GM12878 (cell line): ENCODE measurements at regions not wholly inside any gene's neighbourhood (a gene's known extent, or its start where the extent isn't known, plus 50 kb on each side); places are given as distances from the start of the nearest gene placed in this dataset.

ENCODE experiments used
- ATAC-seq: fragments of 200-7000 bp; cut with Tn5 transposase; 3 replicates; pipeline ENCODE4 v1.9.1; 2020; ENCODE audit warnings: mild to moderate bottlenecking, moderate library complexity
- BruUV-seq: library from RNA; stranded (reverse); fragments of 400-500 nt; replicated peaks from 2 replicates; lab custom pipeline; 2021; lab: Mats Ljungman, UMichigan
- CTCF ChIA-PET: fragments of 300-600 bp; sonication (Branson Sonifier 250); formaldehyde crosslinking; extraction: SDS; loops from one replicate; lab custom pipeline; 2021; ENCODE audit warnings: inconsistent platforms; lab: Yijun Ruan, JAX
- POLR2A ChIA-PET: fragments of 350-600 bp; formaldehyde crosslinking; extraction: SDS; loops from one replicate; lab custom pipeline; 2021; ENCODE audit warnings: inconsistent platforms; lab: Charles Lee
- RAD21 ChIA-PET: fragments of 300-600 bp; sonication (Branson Sonifier 250); formaldehyde crosslinking; loops from one replicate; lab custom pipeline; 2023; ENCODE audit warnings: antibody characterized with exemption; ENCODE audit not compliant: unreplicated experiment; lab: Charles Lee
- SMC1A ChIA-PET: fragments of 300-600 bp; sonication (Branson Sonifier 250); formaldehyde crosslinking; loops from one replicate; lab custom pipeline; 2023; ENCODE audit not compliant: unreplicated experiment, uncharacterized antibody; lab: Charles Lee
- DNase-seq: peaks from one replicate; pipeline ENCODE4 v3.0.0-alpha.2; 2011; ENCODE audit warnings: low read depth, low spot score
- FAIRE-seq: peaks from 3 replicates; lab custom pipeline; 2011; peaks lifted over from hg19 to GRCh38; lab: Jason Lieb, UNC
- H2AFZ ChIP-seq: 2 replicates; pipeline ENCODE4 v1.6.0; 2011; ENCODE audit warnings: low read depth, low read length, control low read depth; ENCODE audit not compliant: control insufficient read depth
- H3K27ac ChIP-seq: 2 replicates; pipeline ENCODE4 v1.5.1; 2011; ENCODE audit warnings: control low read depth; ENCODE audit not compliant: control insufficient read depth, insufficient read depth
- H3K27me3 ChIP-seq, 2 experiments: replicated peaks in 1 of 2; 2 replicates each; pipeline versions ENCODE4 v1.6.0 to v1.6.1; 2011; ENCODE audit warnings: low read length in 1 of 2; ENCODE audit not compliant: control insufficient read depth in 2 of 2, insufficient read depth in 2 of 2
- H3K36me3 ChIP-seq, 2 experiments: 2 replicates each; pipeline ENCODE4 v1.5.1; 2011; ENCODE audit warnings: low read length in 1 of 2; ENCODE audit not compliant: control insufficient read depth in 2 of 2, insufficient read depth in 2 of 2
- H3K4me1 ChIP-seq: 2 replicates; pipeline ENCODE4 v1.6.1; 2011; ENCODE audit warnings: mild to moderate bottlenecking, low read length, moderate library complexity, mixed read lengths; ENCODE audit not compliant: control insufficient read depth, insufficient read depth
- H3K4me2 ChIP-seq: 2 replicates; pipeline ENCODE4 v1.6.0; 2011; ENCODE audit warnings: control low read depth; ENCODE audit not compliant: control insufficient read depth, insufficient read depth
- H3K4me3 ChIP-seq: fragments of 200-600 bp; sonication (generic); 2 replicates; pipeline ENCODE4 v1.5.1; 2016
- H3K79me2 ChIP-seq: 2 replicates; pipeline ENCODE4 v1.6.0; 2011; ENCODE audit warnings: low read length; ENCODE audit not compliant: control insufficient read depth, insufficient read depth
- H3K9ac ChIP-seq: 2 replicates; pipeline ENCODE4 v1.8.0; 2011; ENCODE audit warnings: low read length, control low read depth, mixed read lengths; ENCODE audit not compliant: control insufficient read depth, insufficient read depth
- H3K9me3 ChIP-seq: replicated peaks from 3 replicates; pipeline ENCODE4 v1.5.1; 2011; ENCODE audit warnings: mild to moderate bottlenecking, low read length; ENCODE audit not compliant: control insufficient read depth, insufficient read depth
- H4K20me1 ChIP-seq: 2 replicates; pipeline ENCODE4 v1.6.0; 2011; ENCODE audit not compliant: control insufficient read depth, insufficient read depth
- BCLAF1 ChIP-seq: fragments of 450-650 bp; IDR thresholded peaks from 2 replicates; pipeline ENCODE4 v1.6.1; 2017; ENCODE audit warnings: antibody characterized with exemption, mild to moderate bottlenecking, moderate library complexity
- BHLHE40 ChIP-seq, 2 experiments: fragments of 450-650 bp in 1 of 2; IDR thresholded peaks; 2 replicates each; pipeline ENCODE4 v1.6.1; 2011 to 2017; ENCODE audit warnings: low read depth in 2 of 2, borderline replicate concordance in 1 of 2, improper control_type of control experiment in 1 of 2, low read length in 1 of 2, mild to moderate bottlenecking in 1 of 2
- E2F8 ChIP-seq: fragments of 450-650 bp; IDR thresholded peaks from 2 replicates; pipeline ENCODE4 v1.6.1; 2018; ENCODE audit warnings: mild to moderate bottlenecking, low read depth, moderate library complexity; ENCODE audit not compliant: partially characterized antibody
- EED ChIP-seq: sonication (generic); IDR thresholded peaks from 2 replicates; pipeline ENCODE4 v1.6.1; 2016; ENCODE audit warnings: antibody characterized with exemption, low read depth
- EGR1 ChIP-seq, 2 experiments: IDR thresholded peaks; 1 replicate in 1 of 2; 2 replicates in 1 of 2; pipeline ENCODE4 v1.6.1; 2011 to 2012; ENCODE audit warnings: low read depth in 2 of 2, low read length in 2 of 2, borderline replicate concordance in 1 of 2, mild to moderate bottlenecking in 1 of 2, moderate library complexity in 1 of 2
- IKZF1 ChIP-seq: fragments of 450-650 bp; conservative IDR thresholded peaks from 2 replicates; pipeline ENCODE4 v1.6.1; 2017; ENCODE audit warnings: antibody characterized with exemption, mild to moderate bottlenecking
- IRF5 ChIP-seq: fragments of 450-650 bp; IDR thresholded peaks from 2 replicates; pipeline ENCODE4 v1.6.1; 2017; ENCODE audit warnings: borderline replicate concordance
- MTA3 ChIP-seq: IDR thresholded peaks from 2 replicates; pipeline ENCODE4 v1.6.1; 2012; ENCODE audit warnings: low read length, inconsistent platforms, borderline replicate concordance
- MYC ChIP-seq: IDR thresholded peaks from 2 replicates; pipeline ENCODE4 v1.6.1; 2011; ENCODE audit warnings: mild to moderate bottlenecking, low read length, moderate library complexity, inconsistent platforms; ENCODE audit not compliant: insufficient read depth, insufficient replicate concordance, insufficient read length, severe bottlenecking
- POU2F2 ChIP-seq: IDR thresholded peaks from 3 replicates; pipeline ENCODE4 v1.6.1; 2011; ENCODE audit warnings: low read depth, mild to moderate bottlenecking, low read length, borderline replicate concordance
- SIX5 ChIP-seq: IDR thresholded peaks from 2 replicates; pipeline ENCODE4 v1.6.1; 2011; ENCODE audit warnings: mild to moderate bottlenecking, low read depth, low read length, moderate library complexity; ENCODE audit not compliant: severe bottlenecking
- STAT1 ChIP-seq: fragments of 450-650 bp; conservative IDR thresholded peaks from 2 replicates; pipeline ENCODE4 v1.6.1; 2014; ENCODE audit warnings: antibody characterized with exemption, mild to moderate bottlenecking
- ZNF687 ChIP-seq: fragments of 450-650 bp; IDR thresholded peaks from 2 replicates; pipeline ENCODE4 v1.6.1; 2017; ENCODE audit warnings: mild to moderate bottlenecking, moderate library complexity
- WGBS: methylation state at CpG from one replicate; pipeline ENCODE4 v1.1.6; 2016; ENCODE audit warnings: low lambda C conversion rate; ENCODE audit not compliant: insufficient replicate concordance, insufficient coverage; ENCODE audit errors: missing lambda C conversion rate; 5-methylcytosine and 5-hydroxymethylcytosine counted together
- in situ Hi-C: fragments of 300-500 bp; cut with MboI; formaldehyde crosslinking; loops from 9 replicates; pipeline ENCODE4 v1.14.3; 2018; ENCODE audit warnings: mixed read lengths
- intact Hi-C: fragments of 100-400 bp; cut with micrococcal nuclease; formaldehyde crosslinking; loops from one replicate; pipeline ENCODE4 v1.14.2; 2022; ENCODE audit not compliant: unreplicated experiment

GRCh38 chr10:118955531-118955930, 74.0 kb upstream of the NANOS1 start:
- in situ Hi-C loops (no loop called here), intact Hi-C loops (no loop called here)
- no peaks in the 10 kb centered on the region; a peak in 1 of 4 replicates for H3K27me3 ChIP-seq
- H4K20me1 ChIP-seq: no peaks in the 10 kb centered on the region
- no peak for FAIRE-seq
- WGBS: 29% methylated on average over 3 of the region's 3 CpGs
- H3K27ac ChIP-seq: no peak overlapping the region
- no peaks in the 10 kb centered on the region for H3K4me1 ChIP-seq
- no peak overlapping the region for H3K4me3 ChIP-seq
- RAD21 ChIA-PET: no interaction called here
- POLR2A ChIA-PET: interaction anchor here (0.6 kb wide), 1 partner anchor 17 kb away, joined by 3 read pairs; no protein-coding TSS in a partner anchor
- no TSS peak for BruUV-seq
- CTCF ChIA-PET: no interaction called here
- no peak for ATAC-seq
- no peaks in the 10 kb centered on the region for H3K79me2 ChIP-seq
- SMC1A ChIA-PET: no interaction called here
- no peak overlapping the region for H2AFZ ChIP-seq
- H3K9ac ChIP-seq: no peak overlapping the region
- no peaks in the 10 kb centered on the region for H3K36me3 ChIP-seq
- DNase-seq: no peak
- no peak overlapping the region for H3K4me2 ChIP-seq
- no peaks in the 10 kb centered on the region for H3K9me3 ChIP-seq
- TF ChIP-seq BHLHE40 (IDR thresholded peaks at IDR 0.05; ENCODE audit: borderline replicate concordance in 1 of 2, low read depth in 2 of 2, low read length in 1 of 2): no peak
- TF ChIP-seq MYC: no peak
- TF ChIP-seq E2F8: no peak
- TF ChIP-seq SIX5: no peak
- TF ChIP-seq EGR1 (IDR thresholded peaks at IDR 0.05; ENCODE audit: borderline replicate concordance in 1 of 2, low read depth in 2 of 2, low read length in 2 of 2): no peak
- no peak for TF ChIP-seq ZNF687
- TF ChIP-seq EED: no peak
- TF ChIP-seq MTA3: no peak
- TF ChIP-seq IRF5: no peak
- no peak for TF ChIP-seq BCLAF1
- no peak for TF ChIP-seq STAT1
- TF ChIP-seq IKZF1: no peak
- TF ChIP-seq POU2F2: no peak
